Osteoblast (primary cell): ENCODE measurements at regions not wholly inside any gene's neighbourhood (a gene's known extent, or its start where the extent isn't known, plus 50 kb on each side); places are given as distances from the start of the nearest gene placed in this dataset. TPM values are rescaled to one million over a fixed set of nuclear protein-coding genes. Genes with fewer than 3 reads are reported as not detected.

Source experiments
- DNase-seq: peaks from one replicate; pipeline ENCODE4 v3.0.0; 2011; ENCODE audit warnings: low spot score, mixed read lengths; ENCODE audit not compliant: insufficient read length; ENCODE audit errors: missing footprints
- H2AFZ ChIP-seq: 2 replicates; pipeline ENCODE4 v1.6.0; 2011; ENCODE audit warnings: mild to moderate bottlenecking, low read length
- H3K27ac ChIP-seq: 2 replicates; pipeline ENCODE4 v1.5.1; 2011; ENCODE audit warnings: mild to moderate bottlenecking, low read depth, low read length, moderate library complexity
- H3K27me3 ChIP-seq: 2 replicates; pipeline ENCODE4 v1.6.0; 2012; ENCODE audit warnings: mild to moderate bottlenecking, control low read depth, inconsistent platforms, low read length, moderate library complexity; ENCODE audit not compliant: insufficient read depth
- H3K36me3 ChIP-seq: 2 replicates; pipeline ENCODE4 v1.5.1; 2011; ENCODE audit warnings: mild to moderate bottlenecking, low read length, control low read depth, moderate library complexity; ENCODE audit not compliant: insufficient read depth
- H3K4me1 ChIP-seq: 2 replicates; pipeline ENCODE4 v1.5.1; 2011; ENCODE audit warnings: mild to moderate bottlenecking, low read length, control low read depth, moderate library complexity; ENCODE audit not compliant: insufficient read depth
- H3K4me2 ChIP-seq: 2 replicates; pipeline ENCODE4 v1.6.0; 2011; ENCODE audit warnings: mild to moderate bottlenecking, low read length; ENCODE audit not compliant: insufficient read depth
- H3K4me3 ChIP-seq: fragments of 200-600 bp; sonication (generic); 3 replicates; pipeline ENCODE4 v1.5.1; 2012; ENCODE audit warnings: mild to moderate bottlenecking, low read length, inconsistent platforms; ENCODE audit not compliant: insufficient read depth
- H3K79me2 ChIP-seq: 2 replicates; pipeline ENCODE4 v1.6.0; 2012; ENCODE audit warnings: mild to moderate bottlenecking, low read length, control low read depth, inconsistent platforms; ENCODE audit not compliant: insufficient read depth
- H3K9me3 ChIP-seq: 2 replicates; pipeline ENCODE4 v1.5.1; 2011; ENCODE audit warnings: low read depth, low read length, control low read depth
- H4K20me1 ChIP-seq: 2 replicates; pipeline ENCODE4 v1.6.0; 2012; ENCODE audit warnings: mild to moderate bottlenecking, low read length, control low read depth; ENCODE audit not compliant: insufficient read depth
- small RNA-seq: library from RNA; depleted of rRNA; stranded (forward); fragments of <200 nt; gene quantifications from one replicate; pipeline ENCODE3, GENCODE V24; 2012
- TF ChIP-seq, protein P1 (sequence below): IDR thresholded peaks from 2 replicates; pipeline ENCODE4 v1.5.1; 2011; ENCODE audit warnings: mild to moderate bottlenecking, low read depth, low read length, moderate library complexity; ENCODE audit errors: extremely low read depth

DNA sequence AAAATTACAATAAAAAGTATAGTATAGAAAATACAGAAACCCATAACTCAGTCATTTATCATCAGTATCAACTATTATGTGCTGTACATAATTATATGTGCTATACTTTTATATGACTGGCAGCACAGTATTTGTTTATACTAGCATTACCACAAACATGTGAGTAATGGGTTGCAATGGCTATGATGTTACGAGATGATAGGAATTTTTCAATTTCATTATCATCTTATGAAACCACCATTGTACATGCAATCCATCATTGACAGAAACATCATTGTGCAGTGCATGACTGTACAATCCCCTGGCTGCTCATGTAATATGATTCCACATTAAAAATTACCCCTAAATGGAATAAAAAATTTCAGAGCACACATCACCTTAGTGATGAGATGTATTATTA is 55.7 kb upstream of the TMEM229A start:
- no peaks in the 10 kb centered on the region for H3K9me3 ChIP-seq
- no peak overlapping the region for H3K4me3 ChIP-seq
- no peaks in the 10 kb centered on the region for H3K79me2 ChIP-seq
- no peak overlapping the region for H3K27ac ChIP-seq
- no peak overlapping the region for H3K4me2 ChIP-seq
- H2AFZ ChIP-seq: no peak overlapping the region
- no peaks in the 10 kb centered on the region for H3K36me3 ChIP-seq
- no peak for DNase-seq
- no peaks in the 10 kb centered on the region for H4K20me1 ChIP-seq
- H3K4me1 ChIP-seq: no peaks in the 10 kb centered on the region
- no peaks in the 10 kb centered on the region for H3K27me3 ChIP-seq
- TF ChIP-seq, protein P1, sequence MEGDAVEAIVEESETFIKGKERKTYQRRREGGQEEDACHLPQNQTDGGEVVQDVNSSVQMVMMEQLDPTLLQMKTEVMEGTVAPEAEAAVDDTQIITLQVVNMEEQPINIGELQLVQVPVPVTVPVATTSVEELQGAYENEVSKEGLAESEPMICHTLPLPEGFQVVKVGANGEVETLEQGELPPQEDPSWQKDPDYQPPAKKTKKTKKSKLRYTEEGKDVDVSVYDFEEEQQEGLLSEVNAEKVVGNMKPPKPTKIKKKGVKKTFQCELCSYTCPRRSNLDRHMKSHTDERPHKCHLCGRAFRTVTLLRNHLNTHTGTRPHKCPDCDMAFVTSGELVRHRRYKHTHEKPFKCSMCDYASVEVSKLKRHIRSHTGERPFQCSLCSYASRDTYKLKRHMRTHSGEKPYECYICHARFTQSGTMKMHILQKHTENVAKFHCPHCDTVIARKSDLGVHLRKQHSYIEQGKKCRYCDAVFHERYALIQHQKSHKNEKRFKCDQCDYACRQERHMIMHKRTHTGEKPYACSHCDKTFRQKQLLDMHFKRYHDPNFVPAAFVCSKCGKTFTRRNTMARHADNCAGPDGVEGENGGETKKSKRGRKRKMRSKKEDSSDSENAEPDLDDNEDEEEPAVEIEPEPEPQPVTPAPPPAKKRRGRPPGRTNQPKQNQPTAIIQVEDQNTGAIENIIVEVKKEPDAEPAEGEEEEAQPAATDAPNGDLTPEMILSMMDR: no peak

DNA sequence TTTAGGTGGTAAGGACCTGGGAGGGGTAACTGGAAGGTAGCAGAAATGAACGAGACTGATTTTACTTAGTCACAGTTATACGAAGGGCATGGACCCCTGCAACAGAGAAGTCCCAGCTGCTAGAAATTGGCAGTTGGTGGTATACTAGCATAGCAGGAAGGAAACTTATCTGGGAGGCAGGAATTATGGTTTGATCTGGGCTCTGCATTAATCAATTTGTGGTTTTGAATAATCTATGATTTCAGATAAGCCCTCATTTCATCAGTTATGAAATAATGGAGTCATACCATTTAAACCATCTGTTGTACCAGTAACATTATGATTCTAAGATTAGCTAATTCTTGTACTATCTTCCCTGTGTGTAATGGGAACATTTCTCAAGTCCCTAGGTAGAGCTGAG is 54.0 kb upstream of the TMEM229A start:
- Histone ChIP-seq H3K27me3 (no peaks in the 10 kb centered on the region), H3K4me1 (no peaks in the 10 kb centered on the region), H4K20me1 (no peaks in the 10 kb centered on the region), H3K4me2 (no peak overlapping the region), H3K4me3 (no peak overlapping the region), H3K79me2 (no peaks in the 10 kb centered on the region), H3K9me3 (no peaks in the 10 kb centered on the region), H3K36me3 (no peaks in the 10 kb centered on the region), H2AFZ (no peak overlapping the region), H3K27ac (no peak overlapping the region)
- TF ChIP-seq, protein P1: no peak
- DNase-seq: no peak

- Histone ChIP-seq H3K27ac (no peak overlapping the region), H3K4me3 (no peak overlapping the region), H4K20me1 (no peaks in the 10 kb centered on the region), H3K4me1 (no peaks in the 10 kb centered on the region), H3K4me2 (no peak overlapping the region), H3K36me3 (no peaks in the 10 kb centered on the region), H2AFZ (no peak overlapping the region), H3K9me3 (no peaks in the 10 kb centered on the region), H3K27me3 (no peaks in the 10 kb centered on the region), H3K79me2 (no peaks in the 10 kb centered on the region)
- DNase-seq: no peak
- TF ChIP-seq, protein P1: no peak
Observed at GRCh38 chr7:124085179-124085578, 52.3 kb upstream of the TMEM229A start.

GRCh38 chr7:124084024-124084423 is 51.2 kb upstream of the TMEM229A start:
- DNase-seq: no peak
- no peak overlapping the region for H3K4me2 ChIP-seq
- no peaks in the 10 kb centered on the region for H3K9me3 ChIP-seq
- H3K79me2 ChIP-seq: no peaks in the 10 kb centered on the region
- no peak overlapping the region for H3K27ac ChIP-seq
- no peaks in the 10 kb centered on the region for H3K36me3 ChIP-seq
- no peak overlapping the region for H2AFZ ChIP-seq
- no peak overlapping the region for H3K4me3 ChIP-seq
- H3K4me1 ChIP-seq: no peaks in the 10 kb centered on the region
- no peaks in the 10 kb centered on the region for H4K20me1 ChIP-seq
- TF ChIP-seq, protein P1: no peak
- H3K27me3 ChIP-seq: no peaks in the 10 kb centered on the region

Small RNA genes lying in the stretch of these regions (small RNA-seq; reads per million reads assigned to genes)
- not detected for gene RNU6-102P
